ENCODE measurements at regions not wholly inside any gene's neighbourhood (a gene's known extent, or its start where the extent isn't known, plus 50 kb on each side); places are given as distances from the start of the nearest gene placed in this dataset.
A peak's percentile ranks its signal among the peaks of the same experiment; 100 is the strongest.

GRCh38 chr1:38581396-38581795 is 278.2 kb downstream of the RRAGC start:
- TF ChIP-seq CTCF (IDR thresholded peaks at IDR 0.05) (no peak), POLR2AphosphoS5 (IDR thresholded peaks at IDR 0.05) (no peak), EP300 (IDR thresholded peaks at IDR 0.05) (no peak), POLR2A (IDR thresholded peaks at IDR 0.05; ENCODE audit: low read depth) (no peak)
- DNase-seq (ENCODE audit: extremely low spot score): no peak
- peaks cover 0 to 71% (median 10%) of the 10 kb centered on the region in 4 donors for H3K27me3 ChIP-seq
- no peak overlapping the region for H3K4me3 ChIP-seq
- no peak overlapping the region for H3K27ac ChIP-seq (replicated peaks in 1 of 4)
- H3K4me1 ChIP-seq: peaks cover 5 to 12% (median 9%) of the 10 kb centered on the region in 4 donors
- no peaks in the 10 kb centered on the region for H3K36me3 ChIP-seq
- no peaks in the 10 kb centered on the region for H3K9me3 ChIP-seq
- intact Hi-C loops (cut with DNase I): no loop called here
- 43% methylated on average over 2 of the region's 2 CpGs for WGBS

GRCh38 chr1:38580594-38580993 is 279.0 kb downstream of the RRAGC start:
- H3K4me3 ChIP-seq: no peak overlapping the region
- no peaks in the 10 kb centered on the region for H3K36me3 ChIP-seq
- WGBS: 90% methylated on average over 2 of the region's 2 CpGs
- peaks cover 0 to 76% (median 10%) of the 10 kb centered on the region in 4 donors for H3K27me3 ChIP-seq
- no peak overlapping the region for H3K27ac ChIP-seq (replicated peaks in 1 of 4)
- intact Hi-C loops (cut with DNase I): no loop called here
- TF ChIP-seq POLR2AphosphoS5 (IDR thresholded peaks at IDR 0.05): no peak
- TF ChIP-seq POLR2A (IDR thresholded peaks at IDR 0.05; ENCODE audit: low read depth): no peak
- TF ChIP-seq CTCF (IDR thresholded peaks at IDR 0.05): no peak
- no peak for TF ChIP-seq EP300 (IDR thresholded peaks at IDR 0.05)
- no peak for DNase-seq (ENCODE audit: extremely low spot score)
- peaks cover 5 to 12% (median 9%) of the 10 kb centered on the region in 4 donors for H3K4me1 ChIP-seq
- no peaks in the 10 kb centered on the region for H3K9me3 ChIP-seq

GRCh38 chr1:38579056-38579455 is 280.5 kb downstream of the RRAGC start:
- H3K4me3 ChIP-seq: no peak overlapping the region
- H3K9me3 ChIP-seq: no peaks in the 10 kb centered on the region
- no peak for DNase-seq (ENCODE audit: extremely low spot score)
- no peaks in the 10 kb centered on the region for H3K36me3 ChIP-seq
- TF ChIP-seq EP300 (IDR thresholded peaks at IDR 0.05): no peak
- no peak for TF ChIP-seq POLR2A (IDR thresholded peaks at IDR 0.05; ENCODE audit: low read depth)
- no peak for TF ChIP-seq POLR2AphosphoS5 (IDR thresholded peaks at IDR 0.05)
- no peak for TF ChIP-seq CTCF (IDR thresholded peaks at IDR 0.05)
- H3K27me3 ChIP-seq: peaks cover 0 to 66% (median 10%) of the 10 kb centered on the region in 4 donors
- WGBS: 86% methylated on average over 5 of the region's 5 CpGs
- intact Hi-C loops (cut with DNase I): no loop called here
- H3K4me1 ChIP-seq: peaks cover 5 to 12% (median 9%) of the 10 kb centered on the region in 4 donors
- no peak overlapping the region for H3K27ac ChIP-seq (replicated peaks in 1 of 4)

- Histone ChIP-seq H3K36me3 (no peaks in the 10 kb centered on the region), H3K9me3 (no peaks in the 10 kb centered on the region), H3K4me1 (peaks cover 5 to 12% (median 9%) of the 10 kb centered on the region in 4 donors), H3K4me3 (peak overlapping the region; percentile 7 to 42 (median 24)), H3K27ac (replicated peaks in 1 of 4) (no peak overlapping the region), H3K27me3 (peaks cover 0 to 63% (median 10%) of the 10 kb centered on the region in 4 donors)
- intact Hi-C loops (cut with DNase I): no loop called here
- DNase-seq (ENCODE audit: extremely low spot score): no peak
- no peak for TF ChIP-seq POLR2A (IDR thresholded peaks at IDR 0.05; ENCODE audit: low read depth)
- no peak for TF ChIP-seq POLR2AphosphoS5 (IDR thresholded peaks at IDR 0.05)
- no peak for TF ChIP-seq EP300 (IDR thresholded peaks at IDR 0.05)
- no peak for TF ChIP-seq CTCF (IDR thresholded peaks at IDR 0.05)
- WGBS: 11% methylated on average over 33 of the region's 66 CpGs
These were observed 281.2 kb downstream of the RRAGC start for GRCh38 chr1:38578271-38578951.

GRCh38 chr1:38577937-38578270 is 281.7 kb downstream of the RRAGC start:
- peak overlapping the region in 1 of 4 donors; percentile 17 for H3K4me3 ChIP-seq
- intact Hi-C loops (cut with DNase I): no loop called here
- 31% methylated on average over 5 of the region's 5 CpGs for WGBS
- DNase-seq (ENCODE audit: extremely low spot score): no peak
- H3K27ac ChIP-seq (replicated peaks in 1 of 4): no peak overlapping the region
- TF ChIP-seq EP300 (IDR thresholded peaks at IDR 0.05) (no peak), POLR2A (IDR thresholded peaks at IDR 0.05; ENCODE audit: low read depth) (no peak), POLR2AphosphoS5 (IDR thresholded peaks at IDR 0.05) (no peak), CTCF (IDR thresholded peaks at IDR 0.05) (no peak)
- H3K36me3 ChIP-seq: no peaks in the 10 kb centered on the region
- peaks cover 5 to 12% (median 9%) of the 10 kb centered on the region in 4 donors for H3K4me1 ChIP-seq
- peaks cover 0 to 63% (median 10%) of the 10 kb centered on the region in 4 donors for H3K27me3 ChIP-seq
- no peaks in the 10 kb centered on the region for H3K9me3 ChIP-seq
